Karpas-422 (cell line): ENCODE measurements at regions not wholly inside any gene's neighbourhood (a gene's known extent, or its start where the extent isn't known, plus 50 kb on each side); places are given as distances from the start of the nearest gene placed in this dataset.
A peak's percentile ranks its signal among the peaks of the same experiment; 100 is the strongest.

Source experiments
- DNase-seq: peaks from one replicate; pipeline ENCODE4 v3.0.0-alpha.2; 2015
- H2AFZ ChIP-seq: fragments of 200-600 bp; sonication (generic); 2 replicates; pipeline ENCODE4 v1.6.1; 2014; ENCODE audit warnings: antibody characterized with exemption, low read length, mixed read lengths
- H3K27ac ChIP-seq: fragments of 200-600 bp; sonication (generic); 2 replicates; pipeline ENCODE4 v1.5.1; 2014; ENCODE audit warnings: mild to moderate bottlenecking, low read length, moderate library complexity
- H3K27me3 ChIP-seq: fragments of 200-600 bp; sonication (generic); 2 replicates; pipeline ENCODE4 v1.6.1; 2014; ENCODE audit warnings: low read length, mixed read lengths
- H3K36me3 ChIP-seq: fragments of 200-600 bp; sonication (generic); 2 replicates; pipeline ENCODE4 v1.6.1; 2014; ENCODE audit warnings: low read length, mixed read lengths; ENCODE audit not compliant: insufficient read depth
- H3K4me1 ChIP-seq: fragments of 200-600 bp; sonication (generic); 2 replicates; pipeline ENCODE4 v1.6.1; 2014; ENCODE audit warnings: mild to moderate bottlenecking, low read length, mixed read lengths
- H3K4me2 ChIP-seq: fragments of 200-600 bp; sonication (generic); 2 replicates; pipeline ENCODE4 v1.6.1; 2014; ENCODE audit warnings: low read length, low read depth, mild to moderate bottlenecking; ENCODE audit not compliant: poor library complexity, severe bottlenecking
- H3K4me3 ChIP-seq: fragments of 200-600 bp; sonication (generic); 2 replicates; pipeline ENCODE4 v1.5.1; 2014; ENCODE audit warnings: mild to moderate bottlenecking, antibody characterized with exemption, low read length, mixed read lengths
- H3K79me2 ChIP-seq: fragments of 200-600 bp; sonication (generic); 2 replicates; pipeline ENCODE4 v1.6.1; 2014; ENCODE audit warnings: mild to moderate bottlenecking, low read length, mixed read lengths
- H3K9ac ChIP-seq: fragments of 200-600 bp; sonication (generic); 2 replicates; pipeline ENCODE4 v1.6.0; 2014; ENCODE audit warnings: low read length
- H3K9me2 ChIP-seq: fragments of 200-600 bp; sonication (generic), shearing (Covaris generic); replicated peaks from 2 replicates; pipeline ENCODE4 v1.6.0; 2014; ENCODE audit warnings: mild to moderate bottlenecking, low read length, moderate library complexity; ENCODE audit not compliant: insufficient read depth
- H3K9me3 ChIP-seq: fragments of 300-700, 200-600 bp; sonication (generic); 2 replicates; pipeline ENCODE4 v1.6.1; 2014; ENCODE audit warnings: low read length, mixed read lengths
- H4K20me1 ChIP-seq: fragments of 200-600 bp; sonication (generic); 2 replicates; pipeline ENCODE4 v1.6.1; 2014; ENCODE audit warnings: mild to moderate bottlenecking, antibody characterized with exemption, low read length, low read depth; ENCODE audit not compliant: insufficient read depth

- Histone ChIP-seq H3K4me3 (no peak overlapping the region), H3K4me1 (peaks cover 7% of the 10 kb centered on the region; the same call in 1 of the 2 replicates), H4K20me1 (no peaks in the 10 kb centered on the region), H3K79me2 (no peaks in the 10 kb centered on the region), H3K27me3 (no peaks in the 10 kb centered on the region), H3K27ac (no peak overlapping the region), H2AFZ (no peak overlapping the region), H3K36me3 (no peaks in the 10 kb centered on the region), H3K4me2 (no peak overlapping the region), H3K9me3 (no peaks in the 10 kb centered on the region), H3K9ac (no peak overlapping the region), H3K9me2 (no peaks in the 10 kb centered on the region)
- DNase-seq = peak; percentile 14
Measured at GRCh38 chr3:5517921-5518320, 330.4 kb downstream of the EDEM1 start.

GRCh38 chr3:5520237-5520636 lies 332.7 kb downstream of the EDEM1 start:
- no peak overlapping the region for H3K27ac ChIP-seq
- H3K4me3 ChIP-seq = no peak overlapping the region
- H3K4me2 ChIP-seq = no peak overlapping the region
- no peaks in the 10 kb centered on the region for H3K9me3 ChIP-seq
- peak; percentile 62 for DNase-seq
- no peaks in the 10 kb centered on the region for H3K27me3 ChIP-seq
- H2AFZ ChIP-seq = no peak overlapping the region
- no peak overlapping the region for H3K9ac ChIP-seq
- no peaks in the 10 kb centered on the region for H3K9me2 ChIP-seq
- H3K4me1 ChIP-seq = peaks cover 7% of the 10 kb centered on the region; the same call in 1 of the 2 replicates
- H4K20me1 ChIP-seq = no peaks in the 10 kb centered on the region
- no peaks in the 10 kb centered on the region for H3K79me2 ChIP-seq
- H3K36me3 ChIP-seq = no peaks in the 10 kb centered on the region

GRCh38 chr3:5523125-5523524 lies 335.6 kb downstream of the EDEM1 start:
- Histone ChIP-seq H3K9me2 (no peaks in the 10 kb centered on the region), H3K79me2 (no peaks in the 10 kb centered on the region), H3K27me3 (no peaks in the 10 kb centered on the region), H3K27ac (no peak overlapping the region), H2AFZ (no peak overlapping the region), H3K9ac (no peak overlapping the region), H3K4me2 (no peak overlapping the region), H4K20me1 (no peaks in the 10 kb centered on the region), H3K4me1 (peaks cover 7% of the 10 kb centered on the region; the same call in 1 of the 2 replicates), H3K36me3 (no peaks in the 10 kb centered on the region), H3K4me3 (no peak overlapping the region), H3K9me3 (no peaks in the 10 kb centered on the region)
- peak; percentile 16 for DNase-seq

DNA sequence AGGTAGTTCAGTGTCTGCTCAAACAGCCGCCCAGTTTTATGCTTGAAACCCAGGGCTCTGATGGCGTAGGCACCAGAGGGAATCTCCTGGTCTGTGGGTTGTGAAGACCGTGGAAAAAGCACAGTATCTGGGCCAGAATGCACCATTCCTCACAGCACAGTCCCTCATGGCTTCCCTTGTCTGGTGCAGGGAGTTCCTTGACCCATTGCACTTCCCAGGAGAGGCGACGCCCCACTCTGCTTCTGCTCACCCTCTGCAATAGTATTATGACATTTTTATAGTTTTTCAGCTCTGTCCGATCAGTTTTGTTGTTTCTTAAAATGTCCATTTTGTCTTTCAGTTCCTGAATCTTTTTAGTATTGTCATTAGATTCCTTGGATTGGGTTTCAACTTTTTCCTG lies 343.5 kb downstream of the EDEM1 start:
- no peak overlapping the region for H3K9ac ChIP-seq

DNA sequence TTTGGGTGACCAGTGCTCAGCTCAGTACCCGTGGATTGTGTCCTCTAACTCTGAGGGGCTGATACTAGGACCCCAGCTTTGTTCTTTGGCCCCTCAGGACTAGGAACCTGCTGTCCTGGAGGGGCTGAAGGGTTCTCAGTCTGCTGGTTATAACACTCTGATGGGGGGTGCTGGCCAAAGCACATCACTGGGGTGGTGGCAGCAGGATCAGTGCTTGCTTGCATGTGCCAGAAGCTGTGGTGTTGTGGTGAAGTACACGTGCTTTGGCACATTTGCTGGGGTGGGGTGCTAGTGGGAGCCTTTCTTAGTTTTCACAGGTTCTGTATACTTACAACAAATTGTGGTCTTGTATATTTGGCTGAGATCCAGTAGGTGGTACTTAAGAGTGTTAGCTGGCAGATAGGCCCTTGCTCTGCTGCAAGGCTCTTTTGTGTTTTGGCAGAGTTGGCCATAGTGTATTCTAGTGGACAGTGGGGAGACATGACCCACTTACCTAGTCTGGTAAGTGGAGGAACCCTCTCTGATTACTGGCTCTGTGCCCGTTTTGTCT lies 344.3 kb downstream of the EDEM1 start:
- Histone ChIP-seq H3K4me1 (peaks cover 14% of the 10 kb centered on the region), H3K27me3 (no peaks in the 10 kb centered on the region), H3K9me2 (no peaks in the 10 kb centered on the region), H3K4me2 (no peak overlapping the region), H3K36me3 (no peaks in the 10 kb centered on the region), H3K9ac (no peak overlapping the region), H2AFZ (no peak overlapping the region), H3K9me3 (no peaks in the 10 kb centered on the region), H4K20me1 (no peaks in the 10 kb centered on the region), H3K27ac (no peak overlapping the region), H3K4me3 (no peak overlapping the region), H3K79me2 (no peaks in the 10 kb centered on the region)
- DNase-seq = peak; percentile 31

More for the DNA sequence above, 343.5 kb downstream of the EDEM1 start:
- DNase-seq = peak; percentile 19
- Histone ChIP-seq H3K4me1 (peaks cover 14% of the 10 kb centered on the region), H3K36me3 (no peaks in the 10 kb centered on the region), H3K4me3 (no peak overlapping the region), H3K9me2 (no peaks in the 10 kb centered on the region), H2AFZ (no peak overlapping the region), H4K20me1 (no peaks in the 10 kb centered on the region), H3K4me2 (no peak overlapping the region), H3K79me2 (no peaks in the 10 kb centered on the region), H3K27me3 (no peaks in the 10 kb centered on the region), H3K27ac (no peak overlapping the region), H3K9me3 (no peaks in the 10 kb centered on the region)

GRCh38 chr3:5540532-5540931 lies 353.0 kb downstream of the EDEM1 start:
- Histone ChIP-seq H3K36me3 (no peaks in the 10 kb centered on the region; the same call in 1 of the 2 replicates), H3K79me2 (no peaks in the 10 kb centered on the region), H2AFZ (no peak overlapping the region), H4K20me1 (no peaks in the 10 kb centered on the region), H3K9me2 (no peaks in the 10 kb centered on the region; the same call in 1 of the 2 replicates), H3K4me3 (no peak overlapping the region), H3K4me2 (no peak overlapping the region), H3K27ac (no peak overlapping the region), H3K9me3 (peaks cover 24% of the 10 kb centered on the region), H3K27me3 (no peaks in the 10 kb centered on the region), H3K9ac (no peak overlapping the region), H3K4me1 (peaks cover 5% of the 10 kb centered on the region)
- DNase-seq = no peak

DNA sequence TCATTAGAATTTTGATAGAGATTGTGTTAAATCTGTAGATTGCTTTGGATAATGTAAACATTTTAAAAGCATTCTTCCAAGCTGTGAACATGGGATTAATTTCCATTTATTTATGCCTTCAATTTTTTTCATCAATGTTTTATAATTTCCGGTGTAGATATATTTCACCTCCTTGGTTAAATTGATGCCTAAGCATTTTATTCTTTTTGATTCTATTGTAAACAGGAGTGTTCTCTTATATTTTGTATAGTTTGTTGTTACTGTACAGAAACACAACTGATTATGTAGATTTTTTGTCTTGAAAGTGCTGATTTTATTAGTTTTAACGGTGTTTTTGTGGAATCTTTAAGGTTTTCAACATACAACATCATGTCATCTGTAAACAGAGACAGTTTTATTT lies 355.0 kb downstream of the EDEM1 start:
- no peak for DNase-seq
- Histone ChIP-seq H3K9ac (no peak overlapping the region), H3K4me1 (no peaks in the 10 kb centered on the region), H4K20me1 (no peaks in the 10 kb centered on the region), H3K4me2 (no peak overlapping the region), H3K9me3 (peaks cover 28% of the 10 kb centered on the region), H3K4me3 (no peak overlapping the region), H3K27me3 (no peaks in the 10 kb centered on the region), H3K27ac (no peak overlapping the region), H3K9me2 (no peaks in the 10 kb centered on the region; the same call in 1 of the 2 replicates), H2AFZ (no peak overlapping the region), H3K36me3 (no peaks in the 10 kb centered on the region; the same call in 1 of the 2 replicates), H3K79me2 (no peaks in the 10 kb centered on the region)

GRCh38 chr3:5543047-5543446 lies 355.5 kb downstream of the EDEM1 start:
- Histone ChIP-seq H3K4me2 (no peak overlapping the region), H3K9me3 (peaks cover 28% of the 10 kb centered on the region), H3K36me3 (no peaks in the 10 kb centered on the region; the same call in 1 of the 2 replicates), H3K9ac (no peak overlapping the region), H3K79me2 (no peaks in the 10 kb centered on the region), H4K20me1 (no peaks in the 10 kb centered on the region), H3K4me1 (no peaks in the 10 kb centered on the region), H2AFZ (no peak overlapping the region), H3K27ac (no peak overlapping the region), H3K4me3 (no peak overlapping the region), H3K9me2 (no peaks in the 10 kb centered on the region), H3K27me3 (no peaks in the 10 kb centered on the region)
- peak; percentile 38 for DNase-seq
